B cell (primary cell): ENCODE measurements at regions not wholly inside any gene's neighbourhood (a gene's known extent, or its start where the extent isn't known, plus 50 kb on each side); places are given as distances from the start of the nearest gene placed in this dataset.

Source experiments
- ATAC-seq: fragments of 200-7000 bp; cut with Tn5 transposase; one replicate; pipeline ENCODE4 v1.10.0; 2021; ENCODE audit warnings: low read depth, mild to moderate bottlenecking, moderate number of reproducible peaks, moderate library complexity
- CTCF ChIA-PET: fragments of 350-600 bp; sonication (Branson Sonifier 250); formaldehyde crosslinking; loops from one replicate; lab custom pipeline; 2021; ENCODE audit warnings: antibody characterized with exemption, inconsistent platforms; lab: Charles Lee
- POLR2A ChIA-PET: fragments of 350-600 bp; sonication (Branson Sonifier 250); formaldehyde crosslinking; loops from one replicate; lab custom pipeline; 2021; ENCODE audit warnings: antibody characterized with exemption; lab: Charles Lee
- DNase-seq: peaks from one replicate; pipeline ENCODE4 v3.0.0; 2013
- H2AFZ ChIP-seq: 2 replicates; pipeline ENCODE4 v1.6.1; 2012; ENCODE audit warnings: mild to moderate bottlenecking, low read depth, low read length; ENCODE audit not compliant: insufficient read depth, poor library complexity, severe bottlenecking
- H3K27ac ChIP-seq, 2 donors: 1 replicate in 1 of 2; 2 replicates in 1 of 2; pipeline ENCODE4 v1.5.1; 2012 to 2013; ENCODE audit warnings: low read length in 2 of 2, mild to moderate bottlenecking in 2 of 2, moderate library complexity in 1 of 2
- H3K27me3 ChIP-seq, 4 experiments: fragments of 200-600 bp in 1 of 4; sonication (generic) in 1 of 4; replicated peaks in 1 of 4; 1 replicate in 2 of 4; 2 replicates in 2 of 4; pipeline versions ENCODE4 v1.6.1 to v1.7.0; 2013 to 2016; ENCODE audit warnings: low read length in 3 of 4, mild to moderate bottlenecking in 2 of 4, mixed read lengths in 1 of 4, moderate library complexity in 1 of 4; ENCODE audit not compliant: insufficient read depth in 4 of 4, control insufficient read depth in 3 of 4; ENCODE audit errors: control extremely low read depth in 1 of 4
- H3K36me3 ChIP-seq, 2 experiments: replicated peaks in 1 of 2; 1 replicate in 1 of 2; 2 replicates in 1 of 2; pipeline versions ENCODE4 v1.6.1 to v1.7.1; 2013; ENCODE audit warnings: low read length in 1 of 2; ENCODE audit not compliant: insufficient read depth in 2 of 2, control insufficient read depth in 1 of 2; ENCODE audit errors: control extremely low read depth in 1 of 2, extremely low read depth in 1 of 2
- H3K4me1 ChIP-seq, 2 donors: fragments of 200-600 bp in 1 of 2; sonication (generic) in 1 of 2; 1 replicate in 1 of 2; 2 replicates in 1 of 2; pipeline versions ENCODE4 v1.5.1 to v1.6.1; 2013 to 2017; ENCODE audit warnings: low read length in 2 of 2; ENCODE audit not compliant: control insufficient read depth in 2 of 2, insufficient read depth in 2 of 2
- H3K4me2 ChIP-seq: replicated peaks from 2 replicates; pipeline ENCODE3; 2012; ENCODE audit warnings: mild to moderate bottlenecking, low read depth, low read length; ENCODE audit not compliant: poor library complexity, severe bottlenecking
- H3K4me3 ChIP-seq, 5 experiments: fragments of 200-600 bp in 1 of 5; sonication (generic) in 1 of 5; 1 replicate in 3 of 5; 2 replicates in 2 of 5; pipeline versions ENCODE4 v1.5.1 to v1.7.0; 2011 to 2016; ENCODE audit warnings: low read length in 4 of 5, mild to moderate bottlenecking in 4 of 5, low read depth in 2 of 5, control low read depth in 1 of 5, moderate library complexity in 1 of 5; ENCODE audit not compliant: insufficient read depth in 1 of 5; ENCODE audit errors: control extremely low read depth in 1 of 5, extremely low read depth in 1 of 5
- H3K79me2 ChIP-seq: fragments of 200-600 bp; sonication (generic); one replicate; pipeline ENCODE4 v1.6.0; 2016; ENCODE audit warnings: low read length; ENCODE audit not compliant: control insufficient read depth, insufficient read depth
- H3K9ac ChIP-seq: fragments of 200-600 bp; sonication (generic); 2 replicates; pipeline ENCODE4 v1.6.1; 2017; ENCODE audit warnings: mild to moderate bottlenecking, low read length, moderate library complexity
- H3K9me3 ChIP-seq, 3 donors: one replicate each; pipeline versions ENCODE4 v1.6.1 to v1.7.1; 2013; ENCODE audit warnings: low read length in 2 of 3; ENCODE audit not compliant: control insufficient read depth in 2 of 3, insufficient read depth in 1 of 3; ENCODE audit errors: control extremely low read depth in 1 of 3
- H4K20me1 ChIP-seq: 2 replicates; pipeline ENCODE4 v1.6.0; 2012; ENCODE audit warnings: mild to moderate bottlenecking, low read length; ENCODE audit not compliant: insufficient read depth, control insufficient read depth, poor library complexity, severe bottlenecking
- H3K27ac Mint-ChIP-seq: one replicate; pipeline ENCODE4 v1.8.0; 2021; ENCODE audit warnings: mixed read lengths
- H3K27me3 Mint-ChIP-seq: one replicate; pipeline ENCODE4 v1.8.0; 2021; ENCODE audit warnings: mixed read lengths
- H3K4me1 Mint-ChIP-seq: one replicate; pipeline ENCODE4 v1.8.0; 2021; ENCODE audit warnings: mixed read lengths
- H3K4me3 Mint-ChIP-seq: one replicate; pipeline ENCODE4 v1.8.0; 2021; ENCODE audit warnings: mixed read lengths
- H3K9me3 Mint-ChIP-seq: one replicate; pipeline ENCODE4 v1.8.0; 2022; ENCODE audit warnings: mixed read lengths; ENCODE audit not compliant: insufficient read depth
- CTCF ChIP-seq: fragments of 200-600 bp; IDR thresholded peaks from one replicate; pipeline ENCODE4 v1.8.0; 2022; ENCODE audit warnings: antibody characterized with exemption, mild to moderate bottlenecking
- EZH2 ChIP-seq: IDR thresholded peaks from 2 replicates; pipeline ENCODE4 v1.6.1; 2012; ENCODE audit warnings: borderline replicate concordance, low read depth, mild to moderate bottlenecking, moderate library complexity, low read length; ENCODE audit not compliant: insufficient read depth, poor library complexity, severe bottlenecking
- WGBS: methylation state at CpG from one replicate; pipeline ENCODE4 v1.1.5; 2013; ENCODE audit warnings: missing lambda C conversion rate; ENCODE audit not compliant: insufficient coverage; 5-methylcytosine and 5-hydroxymethylcytosine counted together
- intact Hi-C: fragments of 100-400 bp; cut with micrococcal nuclease; formaldehyde crosslinking; loops from one replicate; pipeline ENCODE4 v1.10.0; 2022

GRCh38 chr15:96495386-96495785 is 164.9 kb downstream of the NR2F2 start:
- Histone ChIP-seq H3K79me2 (no peaks in the 10 kb centered on the region), H3K9ac (no peak overlapping the region), H2AFZ (no peak overlapping the region), H3K9me3 (peaks cover 0 to 6% (median 0%) of the 10 kb centered on the region in 3 donors), H3K27me3 (no peaks in the 10 kb centered on the region), H3K4me1 (no peaks in the 10 kb centered on the region), H3K4me2 (no peak overlapping the region), H3K27ac (no peak overlapping the region), H3K36me3 (no peaks in the 10 kb centered on the region), H4K20me1 (no peaks in the 10 kb centered on the region), H3K4me3 (no peak overlapping the region)
- Mint-ChIP-seq H3K9me3 (peaks cover 4% of the 10 kb centered on the region), H3K27ac (no peak overlapping the region), H3K4me1 (no peaks in the 10 kb centered on the region), H3K27me3 (no peaks in the 10 kb centered on the region), H3K4me3 (no peak overlapping the region)
- WGBS, result no CpG with 5 or more reads among the region's 5 CpGs
- ChIA-PET CTCF (no interaction called here), POLR2A (no interaction called here)
- ATAC-seq (no peak), DNase-seq (no peak)
- TF ChIP-seq CTCF (no peak), EZH2 (no peak)
- intact Hi-C loops, result no loop called here

- Histone ChIP-seq H3K79me2 (no peaks in the 10 kb centered on the region), H3K4me2 (no peak overlapping the region), H2AFZ (no peak overlapping the region), H3K4me3 (no peak overlapping the region), H3K27me3 (no peaks in the 10 kb centered on the region), H3K36me3 (no peaks in the 10 kb centered on the region), H3K27ac (no peak overlapping the region), H3K4me1 (no peaks in the 10 kb centered on the region), H4K20me1 (no peaks in the 10 kb centered on the region), H3K9me3 (peaks cover 0 to 6% (median 0%) of the 10 kb centered on the region in 3 donors), H3K9ac (no peak overlapping the region)
- TF ChIP-seq CTCF, result no peak
- TF ChIP-seq EZH2, result no peak
- ATAC-seq, result no peak
- ChIA-PET POLR2A (no interaction called here), CTCF (no interaction called here)
- Mint-ChIP-seq H3K9me3 (peaks cover 5% of the 10 kb centered on the region), H3K4me1 (no peaks in the 10 kb centered on the region), H3K27ac (no peak overlapping the region), H3K27me3 (no peaks in the 10 kb centered on the region), H3K4me3 (no peak overlapping the region)
- no peak for DNase-seq
- 76% methylated on average over 5 of the region's 7 CpGs for WGBS
- intact Hi-C loops, result no loop called here
Observed at GRCh38 chr15:96497951-96498350, 167.5 kb downstream of the NR2F2 start.
